ENCODE measurements at regions not wholly inside any gene's neighbourhood (a gene's known extent, or its start where the extent isn't known, plus 50 kb on each side); places are given as distances from the start of the nearest gene placed in this dataset.

DNA sequence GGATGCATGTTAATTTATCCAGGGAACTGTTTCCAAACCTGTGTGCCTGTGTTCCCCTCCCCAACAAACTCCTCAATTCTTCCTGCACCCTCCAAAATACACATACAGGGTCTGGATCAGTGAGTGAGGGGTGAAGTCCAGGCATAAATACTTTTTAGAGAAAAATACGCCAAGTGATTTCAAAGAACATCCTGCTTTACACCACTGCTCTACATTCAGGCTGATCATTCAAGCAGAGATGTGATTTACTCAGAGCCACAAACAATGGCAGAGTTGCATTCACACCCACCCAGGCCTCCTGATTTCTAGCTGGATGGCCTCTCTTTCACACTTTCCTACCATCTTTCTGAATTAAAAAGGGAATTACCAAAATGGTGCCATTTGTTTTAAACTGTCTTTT is 289.5 kb upstream of the SLC14A2 start:
- no peak overlapping the region for H3K4me3 ChIP-seq (replicated peaks; ENCODE audit: low read depth, low read length)
- TF ChIP-seq, protein P1, sequence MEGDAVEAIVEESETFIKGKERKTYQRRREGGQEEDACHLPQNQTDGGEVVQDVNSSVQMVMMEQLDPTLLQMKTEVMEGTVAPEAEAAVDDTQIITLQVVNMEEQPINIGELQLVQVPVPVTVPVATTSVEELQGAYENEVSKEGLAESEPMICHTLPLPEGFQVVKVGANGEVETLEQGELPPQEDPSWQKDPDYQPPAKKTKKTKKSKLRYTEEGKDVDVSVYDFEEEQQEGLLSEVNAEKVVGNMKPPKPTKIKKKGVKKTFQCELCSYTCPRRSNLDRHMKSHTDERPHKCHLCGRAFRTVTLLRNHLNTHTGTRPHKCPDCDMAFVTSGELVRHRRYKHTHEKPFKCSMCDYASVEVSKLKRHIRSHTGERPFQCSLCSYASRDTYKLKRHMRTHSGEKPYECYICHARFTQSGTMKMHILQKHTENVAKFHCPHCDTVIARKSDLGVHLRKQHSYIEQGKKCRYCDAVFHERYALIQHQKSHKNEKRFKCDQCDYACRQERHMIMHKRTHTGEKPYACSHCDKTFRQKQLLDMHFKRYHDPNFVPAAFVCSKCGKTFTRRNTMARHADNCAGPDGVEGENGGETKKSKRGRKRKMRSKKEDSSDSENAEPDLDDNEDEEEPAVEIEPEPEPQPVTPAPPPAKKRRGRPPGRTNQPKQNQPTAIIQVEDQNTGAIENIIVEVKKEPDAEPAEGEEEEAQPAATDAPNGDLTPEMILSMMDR (IDR thresholded peaks at IDR 0.05; ENCODE audit: low read depth, low read length, missing control alignments) = no peak
- DNase-seq (ENCODE audit: extremely low read depth, low read depth) = no peak

GRCh38 chr18:45326505-45326904 is 288.8 kb upstream of the SLC14A2 start:
- no peak for DNase-seq (ENCODE audit: extremely low read depth, low read depth)
- TF ChIP-seq, protein P1 (IDR thresholded peaks at IDR 0.05; ENCODE audit: low read depth, low read length, missing control alignments) = no peak
- no peak overlapping the region for H3K4me3 ChIP-seq (replicated peaks; ENCODE audit: low read depth, low read length)

GRCh38 chr18:45328296-45328695 is 287.0 kb upstream of the SLC14A2 start:
- no peak overlapping the region for H3K4me3 ChIP-seq (replicated peaks; ENCODE audit: low read depth, low read length)
- TF ChIP-seq, protein P1 (IDR thresholded peaks at IDR 0.05; ENCODE audit: low read depth, low read length, missing control alignments) = no peak
- no peak for DNase-seq (ENCODE audit: extremely low read depth, low read depth)

DNA sequence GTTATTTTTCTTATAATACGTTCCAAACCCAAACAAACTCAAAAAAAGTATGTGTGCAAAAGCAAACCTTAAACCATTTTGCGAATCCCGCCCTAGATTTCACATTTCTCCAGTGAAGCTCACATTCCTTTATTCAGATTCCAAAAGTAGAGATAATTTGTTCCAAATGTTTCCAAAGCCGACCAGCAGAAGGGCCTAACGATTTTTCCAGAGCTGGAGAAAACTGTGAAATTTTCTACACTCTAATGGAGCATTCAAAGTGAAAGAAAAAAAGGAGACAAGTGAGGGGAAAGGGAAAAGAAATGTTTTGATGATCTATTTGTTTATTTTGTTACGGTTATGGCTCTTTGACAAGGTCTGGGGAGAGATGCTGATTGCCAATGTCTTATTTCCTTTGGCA is 286.5 kb upstream of the SLC14A2 start:
- TF ChIP-seq, protein P1 (IDR thresholded peaks at IDR 0.05; ENCODE audit: low read depth, low read length, missing control alignments) = no peak
- no peak for DNase-seq (ENCODE audit: extremely low read depth, low read depth)
- no peak overlapping the region for H3K4me3 ChIP-seq (replicated peaks; ENCODE audit: low read depth, low read length)

DNA sequence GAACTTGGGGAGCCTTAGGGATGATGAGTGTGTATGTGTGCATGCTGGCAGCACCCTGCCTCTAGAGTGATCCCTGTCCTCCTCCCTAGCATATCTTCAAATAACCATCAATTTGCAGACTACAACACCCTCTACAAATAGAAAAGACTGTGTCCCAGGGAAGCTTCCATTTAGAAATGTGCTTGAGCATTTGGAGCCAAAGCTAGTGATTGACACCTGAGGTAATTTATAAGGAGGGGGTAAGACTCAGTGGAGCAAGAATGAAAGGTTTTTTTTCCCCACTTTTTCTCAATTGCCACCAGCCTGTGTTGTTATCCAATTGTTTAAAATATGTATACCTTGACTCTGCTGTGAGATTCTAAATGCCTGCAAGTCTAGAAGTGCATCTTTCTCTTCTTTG is 286.0 kb upstream of the SLC14A2 start:
- H3K4me3 ChIP-seq (replicated peaks; ENCODE audit: low read depth, low read length) = no peak overlapping the region
- DNase-seq (ENCODE audit: extremely low read depth, low read depth) = no peak
- TF ChIP-seq, protein P1 (IDR thresholded peaks at IDR 0.05; ENCODE audit: low read depth, low read length, missing control alignments) = no peak

GRCh38 chr18:45330170-45330594 is 285.1 kb upstream of the SLC14A2 start:
- no peak for DNase-seq (ENCODE audit: extremely low read depth, low read depth)
- H3K4me3 ChIP-seq (replicated peaks; ENCODE audit: low read depth, low read length) = no peak overlapping the region
- TF ChIP-seq, protein P1 (IDR thresholded peaks at IDR 0.05; ENCODE audit: low read depth, low read length, missing control alignments) = no peak

DNA sequence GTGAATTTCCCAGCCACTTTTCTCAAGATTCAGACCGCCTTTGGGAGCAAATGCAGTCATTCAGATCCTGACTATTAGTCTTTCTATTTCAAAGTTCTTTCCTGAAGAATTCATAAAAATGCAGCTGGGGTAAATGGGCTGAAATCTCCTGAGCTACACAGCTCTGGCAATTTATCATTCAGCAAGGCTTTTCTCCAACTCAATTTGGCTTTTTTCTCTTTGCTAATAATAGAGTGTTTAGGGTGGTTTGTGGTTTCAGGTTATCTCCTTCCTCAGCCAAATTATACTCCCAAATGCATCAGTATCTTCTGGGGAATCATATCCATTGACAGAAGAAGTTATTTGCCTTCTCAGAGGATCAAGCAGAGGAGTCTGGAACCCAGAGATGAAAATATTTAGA is 282.4 kb upstream of the SLC14A2 start:
- TF ChIP-seq, protein P1 (IDR thresholded peaks at IDR 0.05; ENCODE audit: low read depth, low read length, missing control alignments) = no peak
- no peak overlapping the region for H3K4me3 ChIP-seq (replicated peaks; ENCODE audit: low read depth, low read length)
- no peak for DNase-seq (ENCODE audit: extremely low read depth, low read depth)
